ENCODE measurements at regions not wholly inside any gene's neighbourhood (a gene's known extent, or its start where the extent isn't known, plus 50 kb on each side); places are given as distances from the start of the nearest gene placed in this dataset.

DNA sequence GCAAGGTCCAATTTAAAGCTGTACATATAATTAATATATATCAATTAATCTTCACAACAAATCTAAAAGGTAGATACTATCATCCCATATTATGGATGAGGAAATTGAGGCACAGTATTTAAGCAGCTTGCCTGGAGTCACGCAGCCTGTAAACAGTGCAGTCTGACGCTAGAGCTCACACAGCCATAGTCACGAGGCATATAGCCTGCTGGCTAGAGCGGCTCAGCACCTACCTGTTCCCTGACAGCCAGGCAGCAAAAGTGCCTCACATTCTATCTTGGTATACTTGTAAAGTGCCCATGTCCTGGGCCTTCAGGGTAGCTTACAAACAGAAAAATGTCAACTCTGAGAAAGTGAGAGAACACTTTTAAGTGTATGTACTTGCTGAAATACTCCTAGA, 222.6 kb upstream of the NEIL3 start:
- intact Hi-C loops (cut with DNase I), result no loop called here
- no peak for DNase-seq (ENCODE audit: low spot score)

DNA sequence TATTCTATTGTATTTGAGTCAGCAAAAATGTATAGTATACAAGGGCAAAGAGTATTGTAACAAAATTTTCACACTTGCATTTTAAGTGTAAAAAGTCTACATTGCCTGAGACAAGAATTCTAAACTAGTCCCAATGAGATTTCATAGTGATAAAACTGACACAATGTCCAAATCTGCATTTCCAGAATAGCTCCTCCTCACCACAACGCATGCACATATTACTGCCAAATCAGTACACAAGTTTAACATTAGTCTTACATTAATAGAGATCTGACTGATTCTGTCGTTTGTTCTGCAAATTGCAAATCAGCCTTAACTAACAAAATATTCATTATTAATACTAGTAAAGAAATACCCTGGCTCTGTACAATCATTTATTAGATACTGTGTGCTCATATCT, 222.2 kb upstream of the NEIL3 start:
- DNase-seq (ENCODE audit: low spot score), result no peak
- intact Hi-C loops (cut with DNase I), result no loop called here

DNA sequence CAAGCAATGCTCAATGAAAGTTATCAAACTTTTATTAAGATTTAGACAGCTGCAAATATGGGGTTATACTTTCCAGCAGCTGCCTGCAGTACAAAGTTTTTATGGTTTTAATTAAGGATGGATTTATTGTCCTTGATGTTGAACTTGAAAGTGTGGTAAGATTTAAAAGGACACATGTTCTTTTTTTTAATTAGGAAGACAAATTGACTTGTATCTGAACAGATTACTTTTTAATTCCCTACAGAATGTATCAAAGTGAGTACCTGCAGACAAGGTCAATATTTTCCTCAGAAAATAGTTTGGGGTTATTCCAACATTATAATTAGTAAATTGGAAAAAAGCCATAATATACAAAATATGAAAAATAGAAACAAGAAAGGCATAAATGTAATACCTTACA, 218.2 kb upstream of the NEIL3 start:
- intact Hi-C loops (cut with DNase I), result no loop called here
- DNase-seq (ENCODE audit: low spot score), result no peak

DNA sequence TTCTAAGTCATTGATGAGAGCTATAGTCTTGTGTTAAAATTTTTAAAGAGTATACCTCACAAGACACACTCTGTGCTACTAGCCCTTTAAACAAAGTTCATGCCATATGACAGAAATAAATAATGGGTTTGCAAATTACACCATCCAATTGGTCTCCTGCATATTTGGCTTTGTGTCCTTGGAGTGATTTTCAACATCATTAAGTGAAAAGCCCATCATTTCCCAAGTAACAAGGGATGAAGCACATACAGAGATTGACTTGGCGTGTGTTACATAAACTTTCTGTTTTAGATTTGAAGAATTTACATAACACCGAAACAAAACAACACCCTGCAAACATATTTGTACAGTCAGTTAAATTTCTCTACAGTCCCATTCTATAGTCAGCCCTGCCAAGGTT, 216.9 kb upstream of the NEIL3 start:
- intact Hi-C loops (cut with DNase I), result no loop called here
- no peak for DNase-seq (ENCODE audit: low spot score)

DNA sequence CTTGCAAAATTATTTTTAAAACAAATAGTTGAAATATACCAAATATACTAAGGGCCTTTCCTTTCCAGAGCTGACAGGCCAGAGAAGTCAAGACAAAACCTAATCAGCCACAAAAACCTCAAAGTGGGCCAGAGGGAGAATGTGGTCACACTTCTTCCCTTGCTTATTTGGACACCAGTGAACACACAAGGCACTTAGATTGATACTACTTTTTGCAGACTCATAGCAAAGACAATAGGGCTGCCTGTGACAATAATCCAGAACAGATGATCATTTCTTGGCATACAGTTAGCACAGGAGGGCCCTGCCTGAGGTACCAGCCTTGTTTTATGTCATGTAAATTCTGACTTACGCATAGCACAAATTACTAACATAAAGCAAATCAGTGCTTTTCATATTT, 215.7 kb upstream of the NEIL3 start:
- DNase-seq (ENCODE audit: low spot score), result no peak
- intact Hi-C loops (cut with DNase I), result no loop called here

DNA sequence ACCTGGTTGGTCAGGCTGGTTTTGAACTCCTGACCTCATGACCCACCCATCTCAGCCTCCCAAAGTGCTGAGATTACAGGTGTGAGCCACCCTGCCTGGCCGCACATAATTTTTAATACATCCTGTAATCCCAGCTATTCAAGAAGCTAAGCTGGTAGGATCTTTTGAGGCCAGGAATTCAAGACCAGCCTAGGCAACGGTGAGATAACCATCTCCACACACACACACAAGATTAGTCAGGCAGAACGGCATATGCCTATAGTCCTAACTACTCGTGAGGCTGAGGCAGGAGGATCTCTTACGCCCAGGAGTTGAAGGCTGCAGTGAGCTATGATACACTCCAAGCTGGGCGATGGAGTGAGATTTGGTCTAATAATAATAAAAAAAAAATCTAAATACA, 212.4 kb upstream of the NEIL3 start:
- DNase-seq (ENCODE audit: low spot score), result no peak
- intact Hi-C loops (cut with DNase I), result no loop called here

DNA sequence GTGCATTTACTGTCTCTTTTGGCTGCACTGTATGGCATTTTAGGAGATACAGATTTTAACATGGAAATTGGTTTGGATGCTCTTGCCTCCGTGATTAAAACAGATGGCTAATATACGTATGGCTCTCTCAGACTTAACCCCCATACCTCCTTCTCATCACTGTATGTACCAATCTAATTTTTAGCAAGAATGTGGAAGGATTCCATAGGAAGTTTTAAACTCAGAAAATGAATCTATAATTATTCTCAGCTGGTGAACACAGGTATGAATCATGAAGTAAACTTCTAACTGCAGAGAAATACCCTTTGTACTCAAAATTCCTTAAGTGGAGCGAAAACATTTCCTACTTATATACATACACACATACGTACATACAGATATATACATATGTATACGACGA, 210.5 kb upstream of the NEIL3 start:
- DNase-seq (ENCODE audit: low spot score), result no peak
- intact Hi-C loops (cut with DNase I), result no loop called here

DNA sequence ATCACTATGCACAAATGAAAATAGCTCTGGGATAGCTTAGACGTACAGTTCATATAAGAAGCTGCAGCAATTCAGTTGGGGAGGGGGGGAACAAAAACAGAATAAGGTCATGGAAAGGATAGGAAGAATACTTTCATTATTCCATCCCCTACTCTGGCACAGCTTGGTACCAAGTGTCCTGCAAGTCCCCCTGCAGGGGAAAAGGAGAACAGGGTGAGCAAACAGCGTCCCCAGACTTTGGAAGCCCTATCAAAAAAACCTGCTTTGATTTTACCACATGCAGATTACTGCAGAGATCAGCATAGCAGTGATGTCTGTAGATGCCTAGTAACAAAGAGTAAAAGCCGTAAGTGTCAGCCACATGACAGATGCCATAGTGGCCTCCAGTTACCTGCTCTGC, 209.4 kb upstream of the NEIL3 start:
- DNase-seq (ENCODE audit: low spot score), result no peak

DNA sequence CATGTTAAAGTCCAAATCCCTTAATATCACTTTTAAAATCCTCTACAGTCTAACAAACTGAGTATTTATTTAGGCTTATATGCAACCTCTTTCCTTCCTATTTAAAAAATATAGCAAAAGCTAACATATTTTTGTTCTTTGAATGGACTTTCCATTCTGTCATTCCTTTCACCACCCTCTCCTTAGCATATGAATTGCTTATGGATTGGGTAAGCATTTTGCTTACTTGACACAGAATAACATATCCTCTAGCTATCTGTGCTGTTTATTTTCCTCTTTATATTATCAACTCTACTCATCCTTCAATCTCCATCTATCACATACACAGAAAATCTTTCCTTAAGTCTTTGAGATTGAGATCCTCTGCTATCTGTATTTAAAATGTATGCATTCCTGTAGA, 206.1 kb upstream of the NEIL3 start:
- no peak for DNase-seq (ENCODE audit: low spot score)
- intact Hi-C loops (cut with DNase I), result no loop called here

More for the DNA sequence above, 209.4 kb upstream of the NEIL3 start:
- intact Hi-C loops (cut with DNase I), result no loop called here

DNA sequence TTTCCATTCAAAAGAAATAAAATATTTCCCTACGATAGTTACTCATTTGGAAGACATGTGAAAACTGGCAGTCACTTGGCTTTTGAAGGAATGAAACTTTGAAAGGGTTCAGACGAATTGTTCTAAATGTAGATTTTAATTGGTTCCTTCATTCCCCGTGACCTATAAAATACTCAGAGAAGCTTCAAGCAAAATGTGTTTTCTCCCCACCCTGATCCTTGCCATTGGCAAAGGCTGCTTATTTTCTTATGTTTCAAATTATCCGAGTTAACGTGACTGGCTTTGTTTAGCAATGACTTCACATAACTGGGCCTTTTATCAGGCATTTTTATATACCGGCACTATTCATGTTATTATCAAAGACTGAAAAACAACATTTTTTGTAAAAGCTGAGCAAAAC, 204.1 kb upstream of the NEIL3 start:
- intact Hi-C loops (cut with DNase I), result no loop called here
- no peak for DNase-seq (ENCODE audit: low spot score)

DNA sequence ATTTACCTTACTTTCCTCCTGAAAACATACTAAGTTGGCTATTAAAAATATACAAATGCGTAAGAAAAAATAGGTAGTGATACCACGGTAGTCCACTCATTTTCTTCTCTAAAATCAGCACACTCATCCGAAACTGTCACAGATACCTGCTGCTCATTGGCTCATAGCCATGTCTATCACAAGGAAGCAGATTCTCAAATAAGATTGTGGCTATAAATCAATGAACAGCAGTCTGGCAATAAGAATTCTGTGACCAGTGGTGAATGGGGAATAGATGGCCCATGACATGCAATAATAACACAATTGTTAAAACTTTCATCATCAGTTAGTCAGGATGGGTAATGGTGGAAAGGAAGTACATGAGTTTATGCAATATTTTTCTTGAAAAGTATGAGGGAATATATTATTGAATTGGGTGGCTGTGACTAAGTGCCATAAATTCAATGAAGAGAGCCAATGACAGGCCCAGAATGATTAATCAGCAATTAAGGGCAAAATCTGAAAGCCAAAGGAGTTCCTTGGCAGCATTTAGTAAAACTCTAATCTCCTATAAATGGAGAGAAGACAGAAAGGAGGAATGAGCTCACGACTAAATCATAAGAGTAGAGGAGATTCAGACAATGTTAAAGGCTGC, 202.3 kb upstream of the NEIL3 start:
- no peak for DNase-seq (ENCODE audit: low spot score)
- intact Hi-C loops (cut with DNase I), result no loop called here

DNA sequence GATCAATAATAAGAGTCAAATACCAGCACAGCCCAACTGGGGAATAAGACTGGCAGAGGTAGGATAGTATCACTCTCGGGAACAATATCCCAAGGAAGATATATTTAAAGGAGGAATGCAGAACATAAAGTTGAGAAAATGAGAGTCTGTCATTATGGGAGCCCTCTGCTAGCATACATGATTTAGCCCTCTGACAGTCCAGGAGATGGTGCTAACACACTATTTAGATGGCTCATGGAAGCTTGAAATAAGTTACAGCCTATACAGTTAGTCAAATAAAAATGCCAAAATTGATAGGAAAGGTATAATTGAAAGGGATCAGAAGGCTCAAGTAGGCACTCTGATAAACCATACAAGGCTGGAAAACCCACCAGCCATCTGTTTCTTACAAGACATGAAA, 201.0 kb upstream of the NEIL3 start:
- DNase-seq (ENCODE audit: low spot score), result no peak
- intact Hi-C loops (cut with DNase I), result no loop called here

DNA sequence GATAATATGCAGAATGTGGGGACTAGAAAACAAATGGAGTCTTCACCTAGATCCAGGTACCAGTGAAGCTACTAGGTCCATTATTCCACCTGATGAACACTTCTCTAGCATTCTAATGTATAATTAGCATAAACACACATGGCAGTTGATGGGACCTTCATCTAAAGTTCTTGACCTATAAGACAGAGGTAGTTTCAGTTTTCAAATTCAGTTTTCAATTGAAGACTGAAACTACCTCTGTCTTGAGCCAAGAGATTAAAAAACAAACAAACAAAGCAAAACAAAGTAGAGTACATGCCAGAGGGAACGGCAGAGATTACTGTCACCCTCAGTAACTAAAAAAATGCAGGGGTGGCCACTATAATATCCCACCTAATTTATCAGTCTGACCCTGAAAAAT, 199.9 kb upstream of the NEIL3 start:
- intact Hi-C loops (cut with DNase I), result loop anchor here in 1 of 2 donors (10.0 kb wide), 1 partner anchor 575 kb away; no protein-coding TSS in a partner anchor
- DNase-seq (ENCODE audit: low spot score), result no peak

DNA sequence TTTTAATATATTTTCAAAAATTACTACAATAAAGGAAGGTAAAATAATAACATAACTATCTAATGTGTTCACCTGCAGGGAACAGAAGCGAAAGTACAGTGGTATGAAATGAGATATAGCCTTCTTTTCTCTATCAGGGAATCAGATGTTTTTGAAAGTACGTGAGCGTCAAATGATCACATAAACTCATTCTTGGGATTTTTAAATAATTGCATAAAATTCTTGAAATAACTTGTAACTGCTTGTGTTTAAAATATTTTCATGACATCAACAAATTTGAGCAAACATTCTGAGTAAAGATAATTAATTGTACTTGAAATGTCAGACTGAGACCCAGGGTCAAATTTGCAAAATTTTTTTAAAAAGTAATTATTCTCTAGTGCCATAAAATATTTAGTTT, 193.5 kb upstream of the NEIL3 start:
- DNase-seq (ENCODE audit: low spot score), result no peak
- intact Hi-C loops (cut with DNase I), result loop anchor here in 1 of 2 donors (10.0 kb wide), 1 partner anchor 569 kb away; no protein-coding TSS in a partner anchor

DNA sequence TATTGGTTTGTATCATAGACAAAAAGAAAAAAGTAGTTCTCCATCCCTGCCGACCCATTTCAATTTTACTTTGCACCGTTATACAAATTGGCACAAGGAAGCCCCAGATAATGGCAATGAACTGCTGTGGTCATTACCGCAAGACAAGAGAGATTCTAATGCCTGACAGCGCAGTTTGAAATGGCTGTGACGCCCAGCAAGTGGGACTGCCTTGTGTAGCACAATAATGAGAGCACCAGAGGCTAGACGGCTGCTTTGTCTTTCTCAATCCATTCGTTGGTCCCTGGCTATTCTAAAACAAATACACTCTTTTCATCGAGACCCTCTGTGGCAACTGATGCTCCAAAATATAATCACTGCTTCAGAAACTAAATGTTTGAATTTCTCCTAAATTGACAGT, 192.4 kb upstream of the NEIL3 start:
- intact Hi-C loops (cut with DNase I), result loop anchor here in 1 of 2 donors (10.0 kb wide), 1 partner anchor 568 kb away; no protein-coding TSS in a partner anchor
- no peak for DNase-seq (ENCODE audit: low spot score)

DNA sequence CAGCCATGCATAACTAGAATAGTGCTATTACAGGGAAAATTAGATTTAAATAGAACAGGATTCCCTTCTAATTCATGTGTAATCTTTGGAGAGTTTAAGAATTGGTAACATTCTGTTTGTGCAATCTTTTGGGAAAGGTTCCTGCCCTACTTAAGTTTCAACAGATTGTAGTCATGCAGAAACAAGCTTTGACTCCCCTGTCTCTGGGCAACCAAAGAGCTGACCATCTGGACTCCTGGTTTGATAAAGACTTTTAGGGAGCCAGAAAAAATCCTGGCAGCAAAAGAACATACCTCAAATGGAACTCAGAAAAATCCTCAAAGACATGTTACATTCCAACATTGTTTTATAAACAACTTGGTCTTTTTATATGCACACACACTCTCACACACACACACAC, 191.1 kb upstream of the NEIL3 start:
- DNase-seq (ENCODE audit: low spot score), result no peak

DNA sequence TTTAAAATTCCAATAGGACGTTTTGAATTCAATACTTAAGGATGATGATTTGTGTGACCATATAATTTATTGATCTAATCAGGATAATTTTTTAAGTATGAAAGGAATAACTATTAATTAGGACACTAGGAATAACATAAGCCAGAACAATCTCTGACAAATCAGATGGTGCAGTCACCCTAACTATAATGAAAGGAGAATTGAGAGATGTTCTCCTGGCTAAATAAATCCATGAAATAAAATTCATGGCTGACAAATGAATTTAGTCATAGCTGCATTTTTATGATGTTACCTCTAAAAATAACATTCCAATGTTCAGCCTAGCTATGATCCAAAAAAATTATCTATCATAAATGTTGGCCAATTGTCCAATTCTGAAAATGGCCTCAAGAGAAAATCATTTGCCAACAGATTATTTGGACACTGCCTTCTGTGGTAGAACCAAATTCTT, 190.6 kb upstream of the NEIL3 start:
- intact Hi-C loops (cut with DNase I), result loop anchor here in 1 of 2 donors (10.0 kb wide), 1 partner anchor 566 kb away; no protein-coding TSS in a partner anchor
- no peak for DNase-seq (ENCODE audit: low spot score)

More for the DNA sequence above, 191.1 kb upstream of the NEIL3 start:
- intact Hi-C loops (cut with DNase I), result loop anchor here in 1 of 2 donors (10.0 kb wide), 1 partner anchor 566 kb away; no protein-coding TSS in a partner anchor

DNA sequence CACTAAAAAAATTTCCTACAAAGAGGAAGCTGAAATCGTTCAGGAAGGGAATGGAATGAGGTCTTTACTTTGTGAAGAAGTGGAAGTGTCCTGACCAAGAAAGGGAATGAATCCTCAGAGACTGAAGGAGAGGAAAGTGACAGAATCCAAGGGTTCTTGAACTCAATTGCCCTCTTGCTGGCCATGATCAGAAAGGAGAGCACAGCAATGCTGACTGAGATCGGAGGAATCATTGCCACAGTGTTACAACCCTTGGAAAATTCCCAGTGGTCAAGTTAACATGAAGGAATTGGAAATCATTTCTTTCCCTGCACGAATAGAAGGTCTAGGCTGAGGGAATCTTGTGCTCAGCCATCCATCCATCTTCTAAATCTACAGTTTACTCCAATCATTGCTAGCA, 190.0 kb upstream of the NEIL3 start:
- no peak for DNase-seq (ENCODE audit: low spot score)
- intact Hi-C loops (cut with DNase I), result loop anchor here in 1 of 2 donors (10.0 kb wide), 1 partner anchor 565 kb away; no protein-coding TSS in a partner anchor

DNA sequence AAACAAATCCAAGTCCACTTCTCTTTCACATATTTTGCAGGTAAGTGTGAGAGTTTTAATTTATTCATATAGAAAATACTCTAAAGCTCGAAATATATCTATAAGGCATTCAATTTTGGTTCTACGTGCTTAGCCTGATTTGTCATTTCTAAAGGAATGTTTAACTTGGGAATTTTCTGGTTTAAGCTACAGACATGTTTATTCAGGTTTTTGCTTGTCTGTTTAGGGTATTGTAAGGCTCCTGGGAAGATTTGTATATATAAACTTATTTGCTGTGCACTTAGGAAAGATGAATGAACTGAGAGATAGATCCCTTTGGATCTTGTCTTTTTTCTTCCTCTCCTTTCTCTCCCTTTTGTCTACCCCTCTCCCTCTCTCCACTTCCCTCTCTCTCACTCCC, 185.9 kb upstream of the NEIL3 start:
- DNase-seq (ENCODE audit: low spot score), result no peak
- intact Hi-C loops (cut with DNase I), result no loop called here

DNA sequence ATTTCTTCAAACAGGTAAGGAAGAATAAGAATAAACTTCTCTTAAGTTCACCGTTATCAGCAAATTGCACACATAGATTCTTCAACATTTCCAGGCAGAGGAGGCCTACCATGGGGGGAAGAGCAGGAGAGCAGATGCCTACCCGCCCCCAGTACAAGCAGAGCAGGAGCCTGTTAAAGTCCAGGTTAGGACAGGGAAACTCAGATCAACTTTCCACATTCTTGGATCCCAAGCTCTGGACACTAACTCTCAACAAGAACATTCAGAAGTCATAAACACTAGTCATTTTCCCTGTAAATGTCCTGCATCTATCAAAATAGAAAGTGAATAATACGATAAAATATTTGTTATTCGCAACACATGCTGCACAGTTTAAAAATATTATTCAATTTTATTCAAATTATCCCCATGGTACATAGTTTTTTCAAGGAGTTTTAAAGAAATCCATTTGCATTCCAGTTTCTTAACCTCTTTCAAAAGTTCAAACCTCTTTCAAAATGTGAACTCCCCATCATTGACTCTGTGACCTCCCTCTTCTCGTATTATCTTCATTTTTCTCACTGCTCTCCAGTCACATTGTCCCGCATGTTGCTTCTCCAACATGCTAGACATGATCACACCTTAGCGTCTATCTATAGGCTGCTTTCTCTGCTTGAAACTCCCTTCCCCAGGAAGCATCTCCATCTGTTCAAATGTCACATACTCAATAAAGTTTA, 185.2 kb upstream of the NEIL3 start:
- DNase-seq (ENCODE audit: low spot score), result no peak
- intact Hi-C loops (cut with DNase I), result loop anchor here in 1 of 2 donors (5.0 kb wide), 1 partner anchor 1492 kb away; no protein-coding TSS in a partner anchor

DNA sequence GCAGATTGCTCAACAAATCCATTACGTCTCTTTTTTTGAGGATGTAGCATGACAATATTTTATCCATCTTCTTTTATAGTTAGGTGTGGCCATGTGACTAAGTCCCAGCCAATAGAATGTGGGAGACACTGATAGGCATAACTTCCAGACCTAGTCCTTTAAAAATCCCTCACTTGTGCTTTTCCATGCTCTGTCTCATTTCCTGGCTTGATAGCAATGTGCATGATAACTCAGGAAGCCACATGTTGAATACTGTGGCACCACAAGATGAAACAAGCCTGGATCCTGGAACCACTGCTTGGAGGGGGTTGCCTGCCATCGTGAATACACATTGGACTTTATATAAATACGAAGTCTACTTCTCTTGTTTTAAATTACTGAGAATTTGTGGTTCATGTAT, 184.0 kb upstream of the NEIL3 start:
- DNase-seq (ENCODE audit: low spot score), result no peak

More for the DNA sequence above, 184.0 kb upstream of the NEIL3 start:
- intact Hi-C loops (cut with DNase I), result loop anchor here in 1 of 2 donors (5.0 kb wide), 1 partner anchor 1493 kb away; no protein-coding TSS in a partner anchor

Measured in posterior vena cava (tissue), 2 donors.